OCI-LY7 (cell line): ENCODE measurements at regions not wholly inside any gene's neighbourhood (a gene's known extent, or its start where the extent isn't known, plus 50 kb on each side); places are given as distances from the start of the nearest gene placed in this dataset.

Experiments
- BruUV-seq: library from RNA; stranded (reverse); fragments of 400-500 nt; replicated peaks from 2 replicates; lab custom pipeline; 2021; lab: Mats Ljungman, UMichigan
- CTCF ChIA-PET: fragments of 300-600 bp; sonication (Branson Sonifier 250); formaldehyde crosslinking; loops from one replicate; lab custom pipeline; 2022; ENCODE audit warnings: antibody characterized with exemption; ENCODE audit not compliant: unreplicated experiment; lab: Charles Lee
- POLR2A ChIA-PET: fragments of 300-600 bp; sonication (Branson Sonifier 250); formaldehyde crosslinking; loops from one replicate; lab custom pipeline; 2022; ENCODE audit warnings: antibody characterized with exemption; lab: Charles Lee
- DNase-seq: peaks from one replicate; pipeline ENCODE4 v3.0.0-alpha.2; 2015; ENCODE audit warnings: low spot score
- H2AFZ ChIP-seq: fragments of 200-600 bp; sonication (generic), shearing (Covaris generic); 2 replicates; pipeline ENCODE4 v1.6.1; 2014; ENCODE audit warnings: mild to moderate bottlenecking, antibody characterized with exemption, low read length, moderate library complexity
- H3K27ac ChIP-seq: fragments of 200-600 bp; sonication (generic); 2 replicates; pipeline ENCODE4 v1.5.1; 2014; ENCODE audit warnings: mixed run types, low read depth, mild to moderate bottlenecking, moderate library complexity, low read length, inconsistent platforms; ENCODE audit not compliant: poor library complexity, severe bottlenecking
- H3K36me3 ChIP-seq: fragments of 200-600 bp; sonication (generic); 2 replicates; pipeline ENCODE4 v1.6.1; 2014; ENCODE audit warnings: mild to moderate bottlenecking, antibody characterized with exemption, low read length, moderate library complexity, mixed read lengths; ENCODE audit not compliant: insufficient read depth
- H3K4me1 ChIP-seq: fragments of 200-600 bp; sonication (generic); 2 replicates; pipeline ENCODE4 v1.5.1; 2014; ENCODE audit warnings: mild to moderate bottlenecking, low read length; ENCODE audit not compliant: insufficient read depth, poor library complexity, severe bottlenecking
- H3K4me2 ChIP-seq: fragments of 200-600 bp; sonication (generic); 2 replicates; pipeline ENCODE4 v1.6.1; 2014; ENCODE audit warnings: mild to moderate bottlenecking, low read length
- H3K4me3 ChIP-seq: fragments of 200-600 bp; sonication (generic); 2 replicates; pipeline ENCODE4 v1.5.1; 2014; ENCODE audit warnings: mild to moderate bottlenecking, low read depth, low read length; ENCODE audit not compliant: poor library complexity, severe bottlenecking
- H3K79me2 ChIP-seq: fragments of 200-600 bp; sonication (generic); 2 replicates; pipeline ENCODE4 v1.6.1; 2016; ENCODE audit warnings: low read depth, mild to moderate bottlenecking, low read length, moderate library complexity, mixed read lengths; ENCODE audit not compliant: insufficient read depth
- H3K9me2 ChIP-seq: fragments of 200-600 bp; sonication (generic); 2 replicates; pipeline ENCODE4 v1.6.1; 2016; ENCODE audit warnings: mild to moderate bottlenecking, low read length, mixed read lengths; ENCODE audit not compliant: insufficient read depth
- H3K9me3 ChIP-seq: fragments of 200-600 bp; sonication (generic); 2 replicates; pipeline ENCODE4 v1.6.1; 2014; ENCODE audit warnings: mild to moderate bottlenecking, mixed run types, low read length, mixed read lengths
- H4K20me1 ChIP-seq: fragments of 200-600 bp; sonication (generic); 2 replicates; pipeline ENCODE4 v1.6.1; 2014; ENCODE audit warnings: mild to moderate bottlenecking, antibody characterized with exemption, low read length, moderate library complexity, mixed read lengths; ENCODE audit not compliant: insufficient read depth
- CTCF ChIP-seq: fragments of 200-600 bp; sonication (generic); conservative IDR thresholded peaks from 2 replicates; pipeline ENCODE4 v1.5.1; 2014; ENCODE audit warnings: mild to moderate bottlenecking, antibody characterized with exemption, low read length, moderate library complexity, mixed read lengths
- EZH2phosphoT487 ChIP-seq: fragments of 200-600 bp; sonication (generic); IDR thresholded peaks from 2 replicates; pipeline ENCODE4 v1.6.1; 2018; ENCODE audit warnings: low read depth, borderline replicate concordance, mild to moderate bottlenecking, mixed run types, antibody characterized with exemption, low read length, moderate library complexity, mixed read lengths
- intact Hi-C: fragments of 100-400 bp; cut with micrococcal nuclease; formaldehyde crosslinking; loops from one replicate; pipeline ENCODE4 v1.10.0; 2022; ENCODE audit not compliant: unreplicated experiment

DNA sequence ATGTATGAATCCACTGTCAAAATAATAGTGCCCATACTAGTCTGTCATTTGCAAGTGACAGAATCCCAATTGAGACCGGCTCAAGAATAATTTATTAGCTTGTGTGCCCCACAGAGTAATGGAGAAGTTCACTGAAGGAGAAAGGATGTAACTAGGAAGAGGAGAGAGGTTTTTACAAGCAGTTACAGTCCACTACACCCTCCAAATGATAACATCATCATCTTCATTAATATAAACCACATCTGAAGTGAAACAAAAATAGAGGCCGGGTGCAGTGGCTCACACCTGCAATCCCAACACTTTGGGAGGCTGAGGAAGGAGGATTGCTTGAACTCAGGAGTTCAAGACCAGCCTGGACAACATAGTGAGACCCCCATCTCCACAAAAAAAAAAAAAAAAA, 226.8 kb downstream of the SKIDA1 start:
- Histone ChIP-seq H3K4me3 (no peak overlapping the region), H3K4me2 (no peak overlapping the region), H3K27ac (no peak overlapping the region), H3K9me2 (no peaks in the 10 kb centered on the region), H4K20me1 (no peaks in the 10 kb centered on the region), H3K4me1 (no peaks in the 10 kb centered on the region), H2AFZ (no peak overlapping the region), H3K36me3 (no peaks in the 10 kb centered on the region), H3K9me3 (no peaks in the 10 kb centered on the region), H3K79me2 (no peaks in the 10 kb centered on the region)
- no TSS peak for BruUV-seq
- no peak for DNase-seq
- no peak for TF ChIP-seq CTCF
- TF ChIP-seq EZH2phosphoT487, result no peak
- intact Hi-C loops, result no loop called here
- ChIA-PET POLR2A (interaction anchor here (0.7 kb wide), 1 partner anchor 46 kb away, joined by 3 read pairs; no protein-coding TSS in a partner anchor), CTCF (no interaction called here)

DNA sequence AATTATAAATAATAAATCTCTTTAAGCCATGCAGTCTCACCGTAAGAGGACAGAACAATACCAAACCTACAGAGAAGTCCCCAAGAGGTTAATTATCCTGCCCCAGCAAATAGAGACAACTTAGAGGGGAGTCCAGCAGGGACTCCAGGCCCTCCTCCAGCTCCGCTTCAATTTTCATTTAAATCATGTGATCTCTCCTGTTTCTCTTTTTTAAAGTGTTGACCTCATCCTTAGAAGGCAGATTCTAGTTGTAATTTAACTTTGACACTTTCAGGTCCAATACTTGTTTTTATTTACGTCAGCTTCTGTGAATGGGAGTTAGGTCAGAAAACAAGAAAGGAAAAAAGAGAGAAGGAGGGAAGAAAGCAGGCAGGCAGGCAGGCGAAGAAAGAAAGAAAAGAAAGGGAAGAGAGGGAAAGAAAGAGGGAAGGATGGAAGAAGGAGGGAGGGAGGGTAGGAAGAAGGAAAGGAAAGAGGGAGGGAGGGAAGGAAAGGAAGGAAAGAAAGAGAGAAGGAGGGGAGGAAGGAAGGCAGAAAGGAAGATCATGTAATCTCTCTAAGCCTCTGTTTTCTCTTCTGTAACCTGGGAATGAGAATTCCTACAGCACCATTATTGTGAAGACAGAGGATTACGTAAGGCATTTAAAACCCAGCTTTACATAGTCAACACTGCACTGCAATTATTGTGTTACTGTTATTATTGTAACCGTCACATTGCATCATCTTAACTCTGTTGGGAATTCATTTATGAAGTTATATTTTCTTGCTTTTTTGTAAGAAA, 227.7 kb downstream of the SKIDA1 start:
- intact Hi-C loops, result no loop called here
- DNase-seq, result no peak
- POLR2A ChIA-PET, result interaction anchor here (0.6 to 0.7 kb wide), 2 partner anchors 150 to 427 kb away, joined by 3 to 16 read pairs; no protein-coding TSS in a partner anchor
- no peaks in the 10 kb centered on the region for H3K4me1 ChIP-seq
- H4K20me1 ChIP-seq, result no peaks in the 10 kb centered on the region
- no peaks in the 10 kb centered on the region for H3K9me2 ChIP-seq
- no peak overlapping the region for H2AFZ ChIP-seq
- H3K9me3 ChIP-seq, result no peaks in the 10 kb centered on the region
- no peaks in the 10 kb centered on the region for H3K79me2 ChIP-seq
- CTCF ChIA-PET, result no interaction called here
- no peak overlapping the region for H3K4me3 ChIP-seq
- H3K27ac ChIP-seq, result no peak overlapping the region
- H3K36me3 ChIP-seq, result no peaks in the 10 kb centered on the region
- TF ChIP-seq CTCF (no peak), EZH2phosphoT487 (no peak)
- no TSS peak for BruUV-seq
- no peak overlapping the region for H3K4me2 ChIP-seq
